Stimulated activated memory B cell treated with anti-CD40 and anti-IgM and Interleukin-4, amounts not matched to agents 10 μg/mL and 1 μg/mL and 100 μg/mL, for 72 hours (primary cell): ENCODE measurements at regions not wholly inside any gene's neighbourhood (a gene's known extent, or its start where the extent isn't known, plus 50 kb on each side); places are given as distances from the start of the nearest gene placed in this dataset.

Experiments
- ATAC-seq: fragments of 150-1000 bp; cut with Tn5 transposase; 2 replicates; pipeline ENCODE4 v1.10.0; 2021
- H3K27ac Mint-ChIP-seq: one replicate; pipeline ENCODE4 v1.8.0; 2022; ENCODE audit warnings: mild to moderate bottlenecking, mixed read lengths
- H3K27me3 Mint-ChIP-seq: one replicate; pipeline ENCODE4 v1.8.0; 2022; ENCODE audit warnings: mixed read lengths
- H3K36me3 Mint-ChIP-seq: one replicate; pipeline ENCODE4 v1.8.0; 2022; ENCODE audit warnings: mixed read lengths
- H3K4me1 Mint-ChIP-seq: one replicate; pipeline ENCODE4 v1.8.0; 2022; ENCODE audit warnings: mixed read lengths
- H3K4me3 Mint-ChIP-seq: one replicate; pipeline ENCODE4 v1.8.0; 2022; ENCODE audit warnings: mild to moderate bottlenecking, moderate library complexity, mixed read lengths
- H3K9me3 Mint-ChIP-seq: one replicate; pipeline ENCODE4 v1.8.0; 2022; ENCODE audit warnings: mixed read lengths

DNA sequence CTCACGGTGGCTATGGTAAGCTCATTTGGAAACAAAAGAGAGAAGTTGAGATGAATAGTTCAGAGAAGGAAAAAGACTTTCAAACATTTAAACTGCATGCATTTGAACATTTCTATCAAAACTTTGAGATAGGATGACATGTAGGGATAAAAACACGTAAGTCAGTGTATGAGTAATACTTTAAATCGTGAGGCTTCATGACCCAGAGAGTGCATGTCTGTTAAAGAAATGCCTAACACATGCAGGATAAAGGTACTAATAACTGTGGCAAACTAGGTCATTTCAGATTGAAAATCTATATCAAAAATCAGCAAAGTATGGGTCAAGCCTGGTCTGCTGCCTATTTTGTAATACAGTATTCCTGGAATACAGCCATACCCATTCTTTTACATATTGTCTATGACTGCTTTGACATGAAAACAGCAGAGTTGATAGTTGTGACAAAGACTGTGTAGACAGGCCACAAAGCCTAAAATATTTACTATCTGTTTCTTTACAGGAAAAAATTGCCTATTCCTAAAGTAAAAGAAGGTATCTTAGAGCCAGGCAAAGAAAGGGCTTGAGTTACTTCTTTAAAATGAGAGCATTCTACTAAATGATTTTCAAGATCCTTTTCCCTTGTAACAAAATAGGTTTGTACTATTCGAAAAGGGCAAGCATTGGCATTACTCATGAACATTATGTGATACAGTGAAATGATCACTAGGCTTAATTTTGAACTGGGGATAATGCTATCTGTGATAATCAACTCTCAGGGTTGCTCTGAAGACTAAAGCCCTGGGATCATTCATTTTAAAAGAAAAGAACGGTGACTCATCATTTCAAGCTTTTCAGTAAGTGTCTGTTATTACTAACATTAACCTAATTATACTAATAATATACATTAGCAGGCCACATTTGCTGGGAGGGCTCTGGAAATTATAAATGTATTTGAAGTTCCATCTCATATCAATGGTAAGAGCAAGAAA is 185.9 kb downstream of the CRPPA start:
- H3K4me1 Mint-ChIP-seq = no peaks in the 10 kb centered on the region

DNA sequence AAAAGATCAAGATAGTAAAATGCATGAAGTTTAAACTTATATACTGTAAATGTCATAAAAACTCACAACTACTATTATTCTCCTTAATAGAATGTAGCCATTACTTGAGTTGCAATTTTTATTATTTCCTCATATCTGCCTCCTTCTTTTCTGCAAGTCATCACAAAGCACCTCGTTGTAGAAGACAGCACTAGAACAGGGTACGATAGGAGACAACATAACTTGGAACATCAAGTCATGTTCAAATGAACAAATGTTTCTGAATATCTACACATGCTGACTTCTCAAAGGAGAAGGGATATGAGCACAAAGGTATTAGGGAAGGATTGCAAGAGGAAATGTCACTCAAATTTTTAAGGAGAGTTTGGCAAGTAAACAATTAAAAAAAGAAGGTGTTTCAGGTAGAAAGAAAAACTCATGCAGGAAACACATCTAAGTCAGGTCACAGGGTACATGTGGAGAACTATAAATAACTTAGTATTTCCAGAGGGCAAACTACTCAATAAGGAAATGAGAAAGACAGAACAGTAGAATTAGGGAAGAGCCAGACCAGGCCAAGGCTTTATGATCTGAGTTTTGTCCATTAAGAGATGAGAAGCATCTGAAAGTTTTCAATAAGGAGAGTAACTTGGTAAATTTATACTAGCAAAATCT is 186.7 kb downstream of the CRPPA start:
- Mint-ChIP-seq H3K27me3 (no peaks in the 10 kb centered on the region), H3K36me3 (peaks cover 8% of the 10 kb centered on the region), H3K9me3 (peaks cover 12% of the 10 kb centered on the region), H3K27ac (no peak overlapping the region), H3K4me1 (no peaks in the 10 kb centered on the region), H3K4me3 (no peak overlapping the region)
- no peak for ATAC-seq

More for the DNA sequence above, 185.9 kb downstream of the CRPPA start:
- Mint-ChIP-seq H3K27me3 (no peaks in the 10 kb centered on the region), H3K9me3 (peaks cover 7% of the 10 kb centered on the region), H3K27ac (no peak overlapping the region), H3K36me3 (peaks cover 4% of the 10 kb centered on the region), H3K4me3 (no peak overlapping the region)
- no peak for ATAC-seq

DNA sequence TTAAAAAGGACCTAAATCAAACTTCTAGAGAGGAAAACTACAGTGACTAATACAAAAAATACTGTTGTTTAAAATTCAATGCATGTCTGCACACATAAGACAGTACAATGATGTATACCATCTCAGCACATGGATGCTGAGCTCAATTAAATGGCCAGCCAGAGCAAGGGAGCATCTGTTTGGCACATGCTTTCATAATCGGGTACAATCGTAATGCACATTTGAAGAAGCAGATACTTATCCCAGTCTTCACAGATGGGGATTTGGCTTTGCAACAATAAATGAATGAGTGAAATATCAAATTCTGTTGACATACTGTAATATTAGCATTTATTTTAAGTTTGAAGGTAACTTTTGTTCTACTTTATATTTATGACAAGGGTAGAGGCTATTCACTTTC is 187.8 kb downstream of the CRPPA start:
- no peaks in the 10 kb centered on the region for H3K27me3 Mint-ChIP-seq
- no peak overlapping the region for H3K27ac Mint-ChIP-seq
- H3K36me3 Mint-ChIP-seq = peaks cover 8% of the 10 kb centered on the region
- H3K9me3 Mint-ChIP-seq = peaks cover 15% of the 10 kb centered on the region
- no peak overlapping the region for H3K4me3 Mint-ChIP-seq
- H3K4me1 Mint-ChIP-seq = no peaks in the 10 kb centered on the region
- ATAC-seq = no peak

DNA sequence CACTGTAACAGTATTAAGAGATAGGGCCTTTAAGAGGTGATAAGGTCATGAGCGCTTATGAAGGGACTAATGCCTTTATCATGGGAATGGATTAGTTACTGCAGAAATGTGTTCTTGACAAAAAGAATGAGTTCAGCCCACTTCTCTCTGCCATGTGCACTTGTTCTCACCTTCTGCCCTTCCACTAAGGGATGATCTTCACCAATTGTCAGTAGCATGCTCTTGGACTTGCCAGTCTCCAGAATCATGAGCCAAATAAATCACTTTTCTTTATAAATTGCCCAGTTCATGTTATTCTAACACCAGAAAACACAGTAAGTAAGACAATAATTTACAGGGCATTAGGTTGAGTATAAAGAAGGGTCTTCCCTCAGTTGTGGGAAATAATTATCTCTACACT is 189.1 kb downstream of the CRPPA start:
- Mint-ChIP-seq H3K9me3 (peaks cover 19% of the 10 kb centered on the region), H3K4me3 (no peak overlapping the region), H3K36me3 (peaks cover 8% of the 10 kb centered on the region), H3K4me1 (no peaks in the 10 kb centered on the region), H3K27me3 (no peaks in the 10 kb centered on the region), H3K27ac (no peak overlapping the region)
- ATAC-seq = no peak

DNA sequence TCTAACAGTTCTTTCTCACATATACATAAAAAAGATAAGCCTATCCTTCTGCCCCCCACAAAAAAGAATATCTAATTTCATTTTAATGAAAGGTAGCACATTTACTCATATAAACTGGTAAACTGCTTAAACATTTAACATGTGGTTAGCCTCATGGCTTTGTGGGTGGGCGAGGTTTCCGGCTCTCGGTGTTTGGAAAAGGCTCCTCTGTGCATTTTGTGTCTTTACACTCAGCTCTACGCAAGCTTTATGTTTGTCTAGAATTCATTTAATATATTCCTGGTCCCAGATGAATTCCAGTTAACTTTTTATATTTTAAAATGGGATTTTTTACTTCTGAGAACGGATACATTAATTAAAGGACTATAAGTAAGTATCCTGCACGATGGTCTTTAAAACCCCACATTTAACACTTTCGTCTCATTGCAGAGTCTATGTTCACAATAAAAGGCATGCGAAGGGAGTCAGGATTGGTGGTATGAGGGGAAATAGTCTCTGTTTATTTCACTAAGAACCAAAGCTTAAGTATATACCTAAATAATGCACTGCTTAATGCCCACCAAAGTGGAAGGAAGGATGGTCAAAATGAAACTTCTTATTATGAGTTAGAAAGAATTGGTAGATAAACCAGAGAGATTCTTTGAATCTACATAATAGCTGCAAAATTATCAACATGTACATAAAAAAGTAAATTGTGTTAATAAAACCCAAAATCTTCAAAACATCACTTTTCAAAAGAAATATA is 197.2 kb downstream of the CRPPA start:
- Mint-ChIP-seq H3K4me3 (no peak overlapping the region), H3K9me3 (peaks cover 3% of the 10 kb centered on the region), H3K36me3 (no peaks in the 10 kb centered on the region), H3K27me3 (no peaks in the 10 kb centered on the region), H3K27ac (no peak overlapping the region), H3K4me1 (no peaks in the 10 kb centered on the region)
- no peak for ATAC-seq

DNA sequence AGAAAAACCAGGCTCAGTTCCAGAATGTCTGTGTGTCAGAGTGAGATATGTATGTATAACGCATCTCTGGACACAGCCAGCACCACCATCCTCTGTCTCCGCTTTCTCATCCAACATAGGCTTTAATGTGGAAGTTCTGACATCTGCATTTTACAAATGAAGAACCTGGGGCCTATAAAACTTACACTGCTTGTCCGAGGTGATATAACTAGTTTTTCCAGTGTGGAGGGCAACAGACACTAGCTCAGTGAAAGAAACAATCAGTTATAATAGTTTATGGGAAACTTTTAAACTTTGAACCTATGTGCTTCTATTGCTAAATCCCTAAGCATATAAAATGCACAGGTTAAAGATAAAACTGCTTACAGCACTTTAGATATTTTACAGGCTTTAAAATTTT is 208.7 kb downstream of the CRPPA start:
- Mint-ChIP-seq H3K4me3 (no peak overlapping the region), H3K36me3 (no peaks in the 10 kb centered on the region)
- ATAC-seq = no peak

DNA sequence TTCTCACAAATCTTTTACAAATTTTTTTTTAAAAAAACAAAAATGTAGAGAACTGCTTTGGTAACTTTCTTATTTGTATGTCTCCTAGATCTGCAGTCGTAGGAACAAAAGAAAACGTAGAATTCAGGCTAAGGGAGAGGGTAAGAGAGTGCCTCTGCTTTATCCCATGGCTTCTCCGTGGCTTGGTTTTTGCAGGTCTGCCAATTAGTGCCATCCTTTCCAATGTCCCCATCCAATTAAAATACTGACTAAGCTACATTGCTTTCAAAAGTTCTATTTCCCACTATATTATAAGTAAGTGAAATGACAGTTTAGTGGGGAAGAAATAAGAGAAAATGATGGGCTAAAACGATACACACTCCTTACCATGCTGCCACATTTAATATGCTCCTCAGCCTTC is 209.3 kb downstream of the CRPPA start:
- no peaks in the 10 kb centered on the region for H3K9me3 Mint-ChIP-seq
- no peak overlapping the region for H3K4me3 Mint-ChIP-seq
- H3K4me1 Mint-ChIP-seq = no peaks in the 10 kb centered on the region
- no peak for ATAC-seq
- no peak overlapping the region for H3K27ac Mint-ChIP-seq
- no peaks in the 10 kb centered on the region for H3K27me3 Mint-ChIP-seq
- H3K36me3 Mint-ChIP-seq = no peaks in the 10 kb centered on the region

More for the DNA sequence above, 208.7 kb downstream of the CRPPA start:
- Mint-ChIP-seq H3K27me3 (no peaks in the 10 kb centered on the region), H3K9me3 (no peaks in the 10 kb centered on the region), H3K4me1 (no peaks in the 10 kb centered on the region), H3K27ac (no peak overlapping the region)

DNA sequence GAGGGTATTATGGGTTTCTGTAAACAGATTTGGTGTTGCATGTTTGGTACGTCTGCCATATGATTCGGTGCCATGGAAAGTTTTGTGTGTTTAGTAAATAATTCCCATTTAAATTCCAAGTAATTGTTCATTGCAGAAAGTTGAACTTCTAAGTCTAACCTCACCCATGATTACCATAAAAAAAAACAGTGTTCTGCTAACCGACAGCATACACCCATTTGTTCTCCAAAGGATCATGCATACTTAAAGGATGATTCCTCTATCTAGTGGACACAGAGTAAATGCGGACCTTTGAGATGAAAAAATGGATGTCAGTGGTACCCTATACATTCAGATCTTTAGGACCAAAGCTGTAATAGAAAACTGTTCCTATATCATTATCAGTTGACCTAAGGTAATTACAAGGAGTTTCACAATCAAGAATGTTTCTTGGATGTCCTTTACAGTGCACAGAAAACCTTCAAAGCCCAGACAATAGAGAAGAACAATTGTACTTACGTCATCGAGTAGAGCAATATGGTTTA is 209.9 kb downstream of the CRPPA start:
- Mint-ChIP-seq H3K27ac (no peak overlapping the region), H3K9me3 (no peaks in the 10 kb centered on the region), H3K4me1 (no peaks in the 10 kb centered on the region), H3K36me3 (no peaks in the 10 kb centered on the region), H3K27me3 (no peaks in the 10 kb centered on the region), H3K4me3 (no peak overlapping the region)
- ATAC-seq = no peak

DNA sequence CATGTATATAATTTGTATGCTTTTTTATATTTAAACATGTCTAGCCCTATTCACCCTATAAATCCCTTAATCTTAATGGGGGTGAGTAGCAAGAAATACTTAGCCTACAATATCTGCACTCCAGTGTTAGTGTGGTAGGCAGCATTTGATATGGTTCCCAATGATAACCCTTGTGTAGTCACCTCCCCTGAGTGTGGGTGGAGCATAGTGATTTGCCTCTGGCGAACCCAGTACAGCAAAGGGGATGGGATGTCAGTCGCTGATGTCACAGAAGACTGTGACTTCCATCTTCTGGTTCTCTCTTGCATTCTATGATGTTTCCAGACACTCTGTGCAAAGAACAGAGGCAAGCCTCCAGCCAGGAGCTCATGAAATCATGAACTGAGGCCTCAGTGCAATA is 211.2 kb downstream of the CRPPA start:
- no peak for ATAC-seq
- no peak overlapping the region for H3K4me3 Mint-ChIP-seq
- H3K4me1 Mint-ChIP-seq = no peaks in the 10 kb centered on the region
- H3K27me3 Mint-ChIP-seq = no peaks in the 10 kb centered on the region
- no peaks in the 10 kb centered on the region for H3K36me3 Mint-ChIP-seq
- no peak overlapping the region for H3K27ac Mint-ChIP-seq
- no peaks in the 10 kb centered on the region for H3K9me3 Mint-ChIP-seq

DNA sequence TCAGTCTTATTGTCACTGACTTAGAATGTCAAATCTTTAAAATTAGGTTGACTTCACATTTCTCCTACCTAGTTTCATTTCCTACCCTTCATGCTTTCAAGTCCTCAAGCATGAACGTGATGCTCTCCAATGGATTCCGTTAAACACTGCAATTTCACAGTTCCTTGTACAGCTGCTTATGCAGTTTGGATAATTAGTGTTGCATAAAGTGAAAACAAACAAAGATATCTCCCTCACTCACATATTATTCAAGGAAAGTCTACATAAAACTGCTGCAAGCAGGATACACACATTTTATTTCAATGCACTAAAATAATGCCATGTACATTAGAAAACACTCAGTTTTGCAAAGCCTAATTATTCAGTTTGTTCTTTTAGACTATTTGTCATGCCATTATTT is 214.0 kb downstream of the CRPPA start:
- no peaks in the 10 kb centered on the region for H3K36me3 Mint-ChIP-seq
- no peaks in the 10 kb centered on the region for H3K27me3 Mint-ChIP-seq
- no peaks in the 10 kb centered on the region for H3K9me3 Mint-ChIP-seq
- no peak overlapping the region for H3K27ac Mint-ChIP-seq
- H3K4me3 Mint-ChIP-seq = no peak overlapping the region
- H3K4me1 Mint-ChIP-seq = no peaks in the 10 kb centered on the region
- ATAC-seq = no peak

DNA sequence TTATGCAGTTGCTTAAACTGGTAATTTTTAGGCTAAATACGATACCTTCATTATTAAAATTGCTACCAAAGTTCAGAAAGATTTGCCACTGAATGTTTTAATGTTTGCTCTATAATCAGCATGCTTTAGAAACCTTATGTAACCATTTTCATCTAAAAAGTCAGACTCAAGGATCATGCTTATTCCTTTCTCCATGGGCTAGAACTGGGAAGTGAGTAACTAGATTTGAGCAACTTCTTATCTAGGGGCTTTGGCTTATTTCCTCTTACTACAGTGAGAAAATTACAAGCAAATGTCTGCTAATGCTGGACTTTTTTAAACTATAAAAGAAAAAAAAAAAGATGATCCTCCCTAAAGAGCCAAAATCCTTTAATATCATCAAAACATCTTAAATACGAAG is 215.9 kb downstream of the CRPPA start:
- Mint-ChIP-seq H3K36me3 (no peaks in the 10 kb centered on the region), H3K4me1 (no peaks in the 10 kb centered on the region), H3K27me3 (no peaks in the 10 kb centered on the region), H3K4me3 (no peak overlapping the region), H3K9me3 (peaks cover 3% of the 10 kb centered on the region), H3K27ac (no peak overlapping the region)
- no peak for ATAC-seq

DNA sequence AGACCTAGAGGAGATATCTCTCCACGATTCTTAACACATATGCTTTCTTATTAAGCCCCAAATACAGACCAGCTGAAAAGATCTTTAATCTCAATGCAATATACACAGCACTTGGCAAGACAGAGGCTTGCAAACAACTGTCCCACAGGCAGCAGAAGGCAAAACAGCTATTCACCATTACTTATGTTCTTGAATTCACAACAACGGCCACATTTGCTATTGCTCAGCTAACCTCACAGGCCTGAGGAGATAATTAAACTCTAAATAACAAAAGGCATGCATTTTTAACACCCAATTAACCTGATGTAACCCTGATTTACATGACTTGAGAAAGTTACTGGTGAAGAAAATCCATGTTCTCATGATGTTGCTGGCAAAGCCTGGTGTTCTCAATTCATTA is 216.4 kb downstream of the CRPPA start:
- Mint-ChIP-seq H3K4me3 (no peak overlapping the region), H3K27me3 (no peaks in the 10 kb centered on the region), H3K36me3 (no peaks in the 10 kb centered on the region), H3K4me1 (no peaks in the 10 kb centered on the region), H3K27ac (no peak overlapping the region), H3K9me3 (peaks cover 3% of the 10 kb centered on the region)
- ATAC-seq = no peak

DNA sequence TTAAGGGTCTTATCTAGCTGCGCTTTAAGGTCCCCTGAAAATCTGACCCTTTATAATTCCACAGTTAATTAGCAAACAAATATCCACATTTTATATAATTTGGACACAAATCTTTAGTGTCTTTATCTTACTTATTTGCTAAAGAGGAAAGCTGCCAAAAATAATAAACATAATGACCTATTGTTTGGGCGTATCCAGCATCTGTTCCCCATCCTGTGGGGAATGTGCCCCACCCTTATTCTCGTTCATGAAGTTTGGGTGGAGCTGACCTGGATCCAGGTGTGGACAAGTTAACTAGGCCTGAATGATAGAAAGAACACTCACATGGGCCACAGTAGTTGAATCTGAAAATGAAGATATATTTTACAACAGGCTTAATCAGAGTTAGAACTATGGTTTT is 218.3 kb downstream of the CRPPA start:
- H3K36me3 Mint-ChIP-seq = no peaks in the 10 kb centered on the region
- H3K4me1 Mint-ChIP-seq = no peaks in the 10 kb centered on the region
- no peak for ATAC-seq
- H3K27me3 Mint-ChIP-seq = no peaks in the 10 kb centered on the region
- no peak overlapping the region for H3K27ac Mint-ChIP-seq
- no peak overlapping the region for H3K4me3 Mint-ChIP-seq
- H3K9me3 Mint-ChIP-seq = peaks cover 3% of the 10 kb centered on the region

DNA sequence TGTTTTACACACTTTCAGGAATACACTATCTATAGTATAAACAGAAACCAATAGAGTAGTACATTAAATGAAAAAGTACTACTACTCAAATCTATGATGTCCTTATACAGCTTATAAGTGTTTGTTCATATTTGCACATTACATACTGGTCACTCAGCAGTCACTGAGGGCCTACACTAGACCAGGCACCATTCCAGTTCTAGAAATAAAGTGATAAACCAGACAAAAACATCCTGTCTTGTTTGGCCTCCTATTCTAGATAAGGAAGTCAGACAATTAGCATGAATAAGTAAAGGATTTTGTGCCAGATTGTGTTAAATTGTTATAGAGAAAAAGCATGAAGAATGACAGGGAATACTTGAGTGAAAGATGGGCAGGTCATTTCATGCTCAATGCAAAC is 219.0 kb downstream of the CRPPA start:
- no peaks in the 10 kb centered on the region for H3K4me1 Mint-ChIP-seq
- no peaks in the 10 kb centered on the region for H3K27me3 Mint-ChIP-seq
- H3K27ac Mint-ChIP-seq = no peak overlapping the region
- H3K36me3 Mint-ChIP-seq = no peaks in the 10 kb centered on the region
- H3K9me3 Mint-ChIP-seq = peaks cover 3% of the 10 kb centered on the region
- H3K4me3 Mint-ChIP-seq = no peak overlapping the region
- ATAC-seq = no peak

DNA sequence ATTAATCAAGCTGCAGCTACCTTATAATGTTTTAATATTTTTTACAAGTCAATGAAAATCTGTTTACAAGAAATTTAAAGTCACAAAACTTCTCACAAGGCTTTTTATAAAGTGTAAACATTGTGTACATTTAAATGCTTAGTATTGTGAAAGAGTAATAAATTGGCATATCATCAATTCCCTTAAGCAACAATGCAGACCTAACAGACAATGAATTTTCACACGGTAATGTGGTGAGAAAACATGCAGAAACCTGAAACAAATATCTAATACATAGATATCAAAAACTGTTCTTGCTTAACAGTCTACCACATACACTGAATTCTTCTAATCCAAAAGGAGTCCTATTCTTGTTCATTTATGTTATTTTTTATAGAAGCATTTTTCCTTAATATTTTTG is 220.7 kb downstream of the CRPPA start:
- Mint-ChIP-seq H3K27me3 (no peaks in the 10 kb centered on the region), H3K4me3 (no peak overlapping the region), H3K36me3 (no peaks in the 10 kb centered on the region), H3K27ac (no peak overlapping the region), H3K9me3 (peaks cover 3% of the 10 kb centered on the region), H3K4me1 (no peaks in the 10 kb centered on the region)
- ATAC-seq = no peak
